ENCODE measurements at regions not wholly inside any gene's neighbourhood (a gene's known extent, or its start where the extent isn't known, plus 50 kb on each side); places are given as distances from the start of the nearest gene placed in this dataset.
"Not testable (repeated sequence)": the region's sequence is repeated elsewhere in the genome, so short reads cannot be mapped to it uniquely, and the experiment has no call there.

GRCh38 chr13:87878706-87879105 lies 207.5 kb downstream of the SLITRK5 start:
- no peak for DNase-seq

- DNase-seq: no peak
Measured at GRCh38 chr13:87884884-87885283, 213.7 kb downstream of the SLITRK5 start.

GRCh38 chr13:87887459-87888123 lies 216.4 kb downstream of the SLITRK5 start:
- DNase-seq: no peak

GRCh38 chr13:87889254-87889653 lies 218.1 kb downstream of the SLITRK5 start:
- peak; percentile 96 for DNase-seq

- DNase-seq: no peak
Measured at GRCh38 chr13:87893186-87893585, 222.0 kb downstream of the SLITRK5 start.

GRCh38 chr13:87894059-87894458 lies 222.9 kb downstream of the SLITRK5 start:
- no peak for DNase-seq

GRCh38 chr13:87903553-87903952 lies 232.4 kb downstream of the SLITRK5 start:
- no peak for DNase-seq

- DNase-seq: no peak
Measured at GRCh38 chr13:87906411-87906810, 235.2 kb downstream of the SLITRK5 start.

GRCh38 chr13:87907202-87907601 lies 236.0 kb downstream of the SLITRK5 start:
- DNase-seq: no peak

- no peak for DNase-seq
Measured at GRCh38 chr13:87919956-87920355, 248.8 kb downstream of the SLITRK5 start.

- DNase-seq: no peak
Measured at GRCh38 chr13:87923753-87924152, 252.6 kb downstream of the SLITRK5 start.

- DNase-seq: no peak
Measured at GRCh38 chr13:87925006-87925405, 253.8 kb downstream of the SLITRK5 start.

GRCh38 chr13:87940776-87941175 lies 269.6 kb downstream of the SLITRK5 start:
- DNase-seq: no peak

- DNase-seq: no peak
Measured at GRCh38 chr13:87941226-87941625, 270.1 kb downstream of the SLITRK5 start.

- no peak for DNase-seq
Measured at GRCh38 chr13:87942205-87942604, 271.0 kb downstream of the SLITRK5 start.

- DNase-seq: no peak
Measured at GRCh38 chr13:87944038-87944437, 272.9 kb downstream of the SLITRK5 start.

- no peak for DNase-seq
Measured at GRCh38 chr13:87952377-87952776, 281.2 kb downstream of the SLITRK5 start.

- no peak for DNase-seq
Measured at GRCh38 chr13:87953381-87953780, 282.2 kb downstream of the SLITRK5 start.

GRCh38 chr13:87954091-87954490 lies 282.9 kb downstream of the SLITRK5 start:
- no peak for DNase-seq

GRCh38 chr13:87961546-87961945 lies 290.4 kb downstream of the SLITRK5 start:
- no peak for DNase-seq

- no peak for DNase-seq
Measured at GRCh38 chr13:87972568-87972967, 301.4 kb downstream of the SLITRK5 start.

GRCh38 chr13:87975035-87975434 lies 303.9 kb downstream of the SLITRK5 start:
- DNase-seq: no peak

- DNase-seq: not testable (repeated sequence)
Measured at GRCh38 chr13:87976650-87977049, 305.5 kb downstream of the SLITRK5 start.

- DNase-seq: no peak
Measured at GRCh38 chr13:87981416-87981815, 310.2 kb downstream of the SLITRK5 start.

GRCh38 chr13:87982400-87982799 lies 311.2 kb downstream of the SLITRK5 start:
- no peak for DNase-seq

All from NCI-H1417 treated with DMSO at 0.1 percent for 48 hours (cell line).